ENCODE measurements at regions not wholly inside any gene's neighbourhood (a gene's known extent, or its start where the extent isn't known, plus 50 kb on each side); places are given as distances from the start of the nearest gene placed in this dataset.

DNA sequence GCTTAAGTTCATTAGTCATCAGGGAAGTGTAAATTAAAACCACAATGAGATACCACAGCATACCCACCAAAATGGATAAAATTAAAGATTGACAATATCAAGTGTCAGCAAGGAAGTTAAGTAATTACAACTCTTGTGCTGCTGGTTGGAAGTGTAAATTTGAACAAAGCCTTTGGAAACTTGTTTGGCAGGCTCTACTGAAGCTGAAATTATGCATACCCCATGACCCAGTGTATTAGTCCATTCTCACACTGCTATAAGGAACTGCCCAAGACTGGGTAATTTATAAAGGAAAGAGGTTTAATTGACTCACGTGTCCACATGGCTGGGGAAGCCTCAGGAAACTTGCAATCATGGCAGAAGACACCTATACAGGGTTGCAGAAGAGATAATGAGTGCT is 196.1 kb downstream of the PDCD6IP start:
- ATAC-seq = no peak
- TF ChIP-seq POLR2A (IDR thresholded peaks at IDR 0.05) = no peak
- TF ChIP-seq, protein P1, sequence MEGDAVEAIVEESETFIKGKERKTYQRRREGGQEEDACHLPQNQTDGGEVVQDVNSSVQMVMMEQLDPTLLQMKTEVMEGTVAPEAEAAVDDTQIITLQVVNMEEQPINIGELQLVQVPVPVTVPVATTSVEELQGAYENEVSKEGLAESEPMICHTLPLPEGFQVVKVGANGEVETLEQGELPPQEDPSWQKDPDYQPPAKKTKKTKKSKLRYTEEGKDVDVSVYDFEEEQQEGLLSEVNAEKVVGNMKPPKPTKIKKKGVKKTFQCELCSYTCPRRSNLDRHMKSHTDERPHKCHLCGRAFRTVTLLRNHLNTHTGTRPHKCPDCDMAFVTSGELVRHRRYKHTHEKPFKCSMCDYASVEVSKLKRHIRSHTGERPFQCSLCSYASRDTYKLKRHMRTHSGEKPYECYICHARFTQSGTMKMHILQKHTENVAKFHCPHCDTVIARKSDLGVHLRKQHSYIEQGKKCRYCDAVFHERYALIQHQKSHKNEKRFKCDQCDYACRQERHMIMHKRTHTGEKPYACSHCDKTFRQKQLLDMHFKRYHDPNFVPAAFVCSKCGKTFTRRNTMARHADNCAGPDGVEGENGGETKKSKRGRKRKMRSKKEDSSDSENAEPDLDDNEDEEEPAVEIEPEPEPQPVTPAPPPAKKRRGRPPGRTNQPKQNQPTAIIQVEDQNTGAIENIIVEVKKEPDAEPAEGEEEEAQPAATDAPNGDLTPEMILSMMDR (IDR thresholded peaks at IDR 0.05) = no peak

GRCh38 chr3:34000301-34000700 is 201.9 kb downstream of the PDCD6IP start:
- TF ChIP-seq POLR2A (IDR thresholded peaks at IDR 0.05) = no peak
- TF ChIP-seq, protein P1 (IDR thresholded peaks at IDR 0.05) = no peak
- H3K9me3 ChIP-seq = peaks cover 0 to 8% (median 0%) of the 10 kb centered on the region in 12 donors
- H3K4me3 ChIP-seq = no peak overlapping the region
- no peak for ATAC-seq
- no peaks in the 10 kb centered on the region for H3K4me1 ChIP-seq
- H3K36me3 ChIP-seq = no peaks in the 10 kb centered on the region
- intact Hi-C loops (cut with DNase I) = no loop called here
- DNase-seq = no peak
- H3K27me3 ChIP-seq = no peaks in the 10 kb centered on the region
- H3K27ac ChIP-seq = no peak overlapping the region

More for the DNA sequence above, 196.1 kb downstream of the PDCD6IP start:
- WGBS, 4 donors = 0% methylated on average over 1 of the region's 1 CpG
- Histone ChIP-seq H3K4me1 (no peaks in the 10 kb centered on the region), H3K27me3 (no peaks in the 10 kb centered on the region), H3K36me3 (no peaks in the 10 kb centered on the region), H3K9me3 (peaks cover 0 to 8% (median 0%) of the 10 kb centered on the region in 12 donors), H3K27ac (no peak overlapping the region), H3K4me3 (no peak overlapping the region)
- intact Hi-C loops (cut with DNase I) = no loop called here
- no peak for DNase-seq

- Histone ChIP-seq H3K36me3 (no peaks in the 10 kb centered on the region), H3K4me1 (no peaks in the 10 kb centered on the region), H3K4me3 (no peak overlapping the region), H3K27ac (no peak overlapping the region), H3K27me3 (no peaks in the 10 kb centered on the region), H3K9me3 (peaks cover 0 to under 1% (median 0%) of the 10 kb centered on the region in 12 donors)
- WGBS, 4 donors = 72 to 78% (median 77%) methylated on average over 3 of the region's 3 CpGs
- intact Hi-C loops (cut with DNase I) = no loop called here
- TF ChIP-seq POLR2A (IDR thresholded peaks at IDR 0.05) = no peak
- TF ChIP-seq, protein P1 (IDR thresholded peaks at IDR 0.05) = no peak
- ATAC-seq = no peak
- DNase-seq = no peak
These were observed 202.6 kb downstream of the PDCD6IP start for GRCh38 chr3:34001022-34001421.

GRCh38 chr3:34001990-34002389 is 203.6 kb downstream of the PDCD6IP start:
- WGBS, 4 donors = 85 to 98% (median 91%) methylated on average over 1 of the region's 1 CpG
- intact Hi-C loops (cut with DNase I) = no loop called here
- H3K36me3 ChIP-seq = no peaks in the 10 kb centered on the region

More at GRCh38 chr3:34001990-34002389, 203.6 kb downstream of the PDCD6IP start:
- no peak overlapping the region for H3K27ac ChIP-seq
- no peak for TF ChIP-seq POLR2A (IDR thresholded peaks at IDR 0.05)
- TF ChIP-seq, protein P1 (IDR thresholded peaks at IDR 0.05) = no peak
- no peaks in the 10 kb centered on the region for H3K27me3 ChIP-seq
- H3K4me3 ChIP-seq = no peak overlapping the region
- no peaks in the 10 kb centered on the region for H3K4me1 ChIP-seq
- DNase-seq = no peak
- H3K9me3 ChIP-seq = no peaks in the 10 kb centered on the region
- no peak for ATAC-seq
